ENCODE measurements at regions not wholly inside any gene's neighbourhood (a gene's known extent, or its start where the extent isn't known, plus 50 kb on each side); places are given as distances from the start of the nearest gene placed in this dataset.
A peak's percentile ranks its signal among the peaks of the same experiment; 100 is the strongest.

DNA sequence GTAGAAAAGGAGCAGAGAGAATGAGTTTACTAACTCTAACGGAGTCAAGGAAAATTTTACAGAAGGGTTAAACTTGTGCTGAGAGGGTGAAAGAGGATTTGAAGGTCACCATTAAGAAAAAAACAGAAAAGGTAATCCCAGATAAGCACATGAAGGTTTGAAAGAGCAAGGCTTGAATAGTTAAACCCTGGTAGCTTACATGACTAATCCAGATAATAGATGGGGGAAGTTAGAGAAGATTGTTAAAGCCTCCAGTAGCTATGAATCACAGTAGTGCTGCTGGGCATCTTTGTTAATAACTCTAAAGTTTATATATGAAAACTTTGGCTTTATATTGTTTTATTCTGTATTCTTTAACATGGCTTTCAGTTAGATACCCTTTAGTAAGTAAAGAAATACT is 354.5 kb upstream of the FTMT start:
- H3K9me3 ChIP-seq (ENCODE audit: control insufficient read depth, low read depth, low read length): no peaks in the 10 kb centered on the region
- no peak for DNase-seq
- no peaks in the 10 kb centered on the region for H3K36me3 ChIP-seq (ENCODE audit: control insufficient read depth, insufficient read depth, low read length)
- no peak overlapping the region for H3K4me3 ChIP-seq (ENCODE audit: low read length)
- no peak overlapping the region for H3K27ac ChIP-seq (ENCODE audit: low read length)
- H3K27me3 ChIP-seq (ENCODE audit: control insufficient read depth, insufficient read depth, low read length): no peaks in the 10 kb centered on the region
- 20% methylated on average over 1 of the region's 1 CpG for WGBS (ENCODE audit: insufficient coverage, low lambda C conversion rate)
- H3K4me1 ChIP-seq (ENCODE audit: control insufficient read depth, insufficient read depth, low read length): no peaks in the 10 kb centered on the region

DNA sequence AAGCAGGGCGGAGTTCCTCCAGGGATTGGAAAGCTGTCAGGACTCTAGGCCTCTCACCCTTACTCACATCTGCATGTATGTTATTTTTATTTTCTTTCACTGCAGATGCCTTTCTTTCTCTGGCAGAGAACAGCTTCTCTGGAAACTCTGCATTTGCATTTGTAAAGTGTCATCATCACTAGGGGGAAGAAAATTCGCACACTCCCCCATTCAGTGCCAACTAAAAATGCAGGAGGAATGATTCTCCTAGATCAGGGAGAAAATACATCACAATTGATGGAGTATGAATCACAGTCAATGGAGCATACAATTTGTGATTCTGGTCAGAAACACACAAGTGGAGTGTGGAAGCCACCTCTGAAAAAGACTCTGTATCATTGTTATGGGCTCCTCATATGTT is 351.4 kb upstream of the FTMT start:
- Histone ChIP-seq H3K36me3 (ENCODE audit: control insufficient read depth, insufficient read depth, low read length) (no peaks in the 10 kb centered on the region), H3K4me3 (ENCODE audit: low read length) (no peak overlapping the region), H3K27me3 (ENCODE audit: control insufficient read depth, insufficient read depth, low read length) (no peaks in the 10 kb centered on the region), H3K9me3 (ENCODE audit: control insufficient read depth, low read depth, low read length) (no peaks in the 10 kb centered on the region), H3K4me1 (ENCODE audit: control insufficient read depth, insufficient read depth, low read length) (no peaks in the 10 kb centered on the region), H3K27ac (ENCODE audit: low read length) (no peak overlapping the region)
- DNase-seq: no peak
- WGBS (ENCODE audit: insufficient coverage, low lambda C conversion rate): no CpG with 5 or more reads among the region's 2 CpGs

DNA sequence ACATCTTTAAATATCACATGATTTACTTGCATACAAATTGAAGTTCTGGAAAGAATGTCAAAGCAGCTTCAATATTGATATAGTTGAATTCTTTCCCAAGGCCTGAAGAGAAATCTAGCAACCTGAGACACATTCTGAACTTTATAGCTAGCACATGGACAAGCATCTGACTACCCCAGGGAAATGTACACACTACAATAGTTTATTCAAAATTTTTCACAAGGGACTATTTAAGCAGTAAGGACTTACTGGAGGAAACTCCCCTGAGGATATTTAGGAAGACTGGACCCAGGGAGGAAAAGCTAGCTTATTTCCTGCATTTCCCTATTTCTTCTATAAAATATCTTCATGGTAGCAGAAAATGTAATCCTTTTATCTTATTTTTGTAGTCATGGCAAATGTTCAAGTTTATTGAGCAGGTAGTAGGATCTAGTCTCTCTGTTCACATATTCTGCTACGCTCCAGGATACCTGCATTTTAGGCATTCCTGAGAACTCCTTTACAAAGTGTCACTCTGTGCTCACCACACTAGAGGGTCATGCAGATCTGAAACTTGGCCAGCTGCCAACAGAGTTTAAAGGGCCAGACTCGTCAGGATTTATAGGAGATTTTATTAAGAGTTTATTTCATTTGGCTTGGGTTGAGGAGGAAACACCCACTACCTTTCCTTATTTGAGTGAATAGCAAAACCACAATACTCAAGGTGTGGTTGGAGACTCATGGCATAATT is 348.4 kb upstream of the FTMT start:
- Histone ChIP-seq H3K36me3 (ENCODE audit: control insufficient read depth, insufficient read depth, low read length) (no peaks in the 10 kb centered on the region), H3K27ac (ENCODE audit: low read length) (no peak overlapping the region), H3K9me3 (ENCODE audit: control insufficient read depth, low read depth, low read length) (no peaks in the 10 kb centered on the region), H3K4me3 (ENCODE audit: low read length) (no peak overlapping the region), H3K27me3 (ENCODE audit: control insufficient read depth, insufficient read depth, low read length) (no peaks in the 10 kb centered on the region), H3K4me1 (ENCODE audit: control insufficient read depth, insufficient read depth, low read length) (no peaks in the 10 kb centered on the region)
- DNase-seq: peak in 1 of 2 donors; percentile 0
- no CpG with 5 or more reads among the region's 2 CpGs for WGBS (ENCODE audit: insufficient coverage, low lambda C conversion rate)

DNA sequence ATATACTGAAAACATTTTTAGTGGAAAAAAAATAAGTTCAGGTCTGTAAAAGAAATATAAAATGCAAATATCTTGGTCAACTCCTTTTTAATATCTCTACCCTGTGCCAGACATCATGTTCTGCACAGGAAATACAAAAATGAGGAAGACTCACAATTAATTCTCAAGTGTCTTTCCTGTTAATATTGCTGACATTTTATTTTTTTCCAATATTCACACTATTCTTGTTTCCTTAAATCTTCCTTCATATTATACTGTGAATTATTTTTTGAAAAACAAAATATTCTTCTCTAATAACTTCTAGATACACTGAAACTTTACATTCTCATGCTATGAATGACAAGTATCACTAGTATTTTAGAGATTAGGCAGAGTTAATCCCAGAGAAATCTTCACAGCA is 334.7 kb upstream of the FTMT start:
- Histone ChIP-seq H3K4me3 (ENCODE audit: low read length) (no peak overlapping the region), H3K27ac (ENCODE audit: low read length) (no peak overlapping the region), H3K27me3 (ENCODE audit: control insufficient read depth, insufficient read depth, low read length) (no peaks in the 10 kb centered on the region), H3K36me3 (ENCODE audit: control insufficient read depth, insufficient read depth, low read length) (no peaks in the 10 kb centered on the region), H3K9me3 (ENCODE audit: control insufficient read depth, low read depth, low read length) (no peaks in the 10 kb centered on the region), H3K4me1 (ENCODE audit: control insufficient read depth, insufficient read depth, low read length) (no peaks in the 10 kb centered on the region)
- DNase-seq: no peak

DNA sequence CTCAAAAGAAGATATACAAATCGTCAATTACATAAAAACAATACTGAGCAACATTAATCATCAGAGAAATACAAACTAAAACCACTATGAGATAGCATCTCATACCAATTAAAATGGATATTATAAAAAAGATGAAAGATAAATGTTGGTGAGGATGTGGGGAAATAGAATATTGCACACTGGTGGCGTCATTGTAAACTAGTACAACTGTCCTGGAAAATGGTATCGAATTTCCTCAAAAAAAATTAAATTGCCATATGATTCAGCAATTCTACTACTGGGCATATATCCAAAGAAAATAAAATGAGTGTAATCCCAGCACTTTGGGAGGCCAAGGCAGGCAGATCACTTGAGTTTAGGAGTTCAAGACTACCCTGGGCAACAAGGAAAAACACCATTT is 326.0 kb upstream of the FTMT start:
- no peaks in the 10 kb centered on the region for H3K27me3 ChIP-seq (ENCODE audit: control insufficient read depth, insufficient read depth, low read length)
- no peak for DNase-seq
- H3K36me3 ChIP-seq (ENCODE audit: control insufficient read depth, insufficient read depth, low read length): no peaks in the 10 kb centered on the region
- H3K27ac ChIP-seq (ENCODE audit: low read length): no peak overlapping the region
- no peaks in the 10 kb centered on the region for H3K4me1 ChIP-seq (ENCODE audit: control insufficient read depth, insufficient read depth, low read length)
- WGBS (ENCODE audit: insufficient coverage, low lambda C conversion rate): 94% methylated on average over 3 of the region's 3 CpGs
- no peak overlapping the region for H3K4me3 ChIP-seq (ENCODE audit: low read length)
- H3K9me3 ChIP-seq (ENCODE audit: control insufficient read depth, low read depth, low read length): peaks cover 2% of the 10 kb centered on the region

DNA sequence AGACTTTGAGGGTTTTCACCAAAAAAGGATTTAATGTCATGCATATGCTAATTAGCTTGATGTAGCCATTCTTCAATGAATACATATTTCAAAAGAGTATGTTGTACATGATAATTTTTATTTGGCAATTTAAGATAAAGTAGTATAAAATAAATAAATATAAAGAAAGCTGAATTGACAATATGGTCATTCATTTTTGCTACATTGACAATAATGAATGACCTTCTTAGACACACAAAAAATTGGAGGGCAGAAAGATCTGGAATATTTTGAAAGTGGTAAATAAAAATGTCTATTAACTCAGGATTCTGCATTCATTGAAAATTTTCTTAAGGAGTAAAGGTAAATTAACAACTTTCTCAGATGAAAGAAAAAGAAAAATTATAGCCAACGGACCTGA is 324.8 kb upstream of the FTMT start:
- WGBS (ENCODE audit: insufficient coverage, low lambda C conversion rate): 100% methylated on average over 1 of the region's 1 CpG
- DNase-seq: no peak
- H3K27ac ChIP-seq (ENCODE audit: low read length): no peak overlapping the region
- no peak overlapping the region for H3K4me3 ChIP-seq (ENCODE audit: low read length)
- no peaks in the 10 kb centered on the region for H3K36me3 ChIP-seq (ENCODE audit: control insufficient read depth, insufficient read depth, low read length)
- H3K4me1 ChIP-seq (ENCODE audit: control insufficient read depth, insufficient read depth, low read length): no peaks in the 10 kb centered on the region
- H3K9me3 ChIP-seq (ENCODE audit: control insufficient read depth, low read depth, low read length): peaks cover 2% of the 10 kb centered on the region
- no peaks in the 10 kb centered on the region for H3K27me3 ChIP-seq (ENCODE audit: control insufficient read depth, insufficient read depth, low read length)

DNA sequence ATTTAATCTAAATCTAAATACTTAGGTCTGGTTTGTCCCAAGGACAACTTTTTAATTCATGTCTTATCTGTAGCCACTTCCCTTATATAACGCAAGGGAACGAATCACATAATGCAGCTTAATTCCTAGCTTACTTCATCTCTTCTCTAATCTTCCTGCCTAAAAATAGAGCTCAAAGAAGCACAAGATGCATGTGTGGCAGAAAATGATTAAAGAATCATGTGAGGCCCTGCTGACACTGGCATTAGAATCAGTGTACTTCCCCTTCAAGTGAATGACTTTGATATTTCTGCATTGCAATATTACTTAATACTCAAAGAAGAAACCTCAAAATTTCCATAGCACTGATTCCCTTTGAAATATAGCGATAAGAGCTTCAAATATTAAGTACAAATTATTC is 317.9 kb upstream of the FTMT start:
- Histone ChIP-seq H3K4me3 (ENCODE audit: low read length) (no peak overlapping the region), H3K9me3 (ENCODE audit: control insufficient read depth, low read depth, low read length) (no peaks in the 10 kb centered on the region), H3K36me3 (ENCODE audit: control insufficient read depth, insufficient read depth, low read length) (no peaks in the 10 kb centered on the region), H3K27me3 (ENCODE audit: control insufficient read depth, insufficient read depth, low read length) (no peaks in the 10 kb centered on the region), H3K27ac (ENCODE audit: low read length) (no peak overlapping the region), H3K4me1 (ENCODE audit: control insufficient read depth, insufficient read depth, low read length) (no peaks in the 10 kb centered on the region)
- DNase-seq: no peak
- WGBS (ENCODE audit: insufficient coverage, low lambda C conversion rate): no CpG with 5 or more reads among the region's 3 CpGs

DNA sequence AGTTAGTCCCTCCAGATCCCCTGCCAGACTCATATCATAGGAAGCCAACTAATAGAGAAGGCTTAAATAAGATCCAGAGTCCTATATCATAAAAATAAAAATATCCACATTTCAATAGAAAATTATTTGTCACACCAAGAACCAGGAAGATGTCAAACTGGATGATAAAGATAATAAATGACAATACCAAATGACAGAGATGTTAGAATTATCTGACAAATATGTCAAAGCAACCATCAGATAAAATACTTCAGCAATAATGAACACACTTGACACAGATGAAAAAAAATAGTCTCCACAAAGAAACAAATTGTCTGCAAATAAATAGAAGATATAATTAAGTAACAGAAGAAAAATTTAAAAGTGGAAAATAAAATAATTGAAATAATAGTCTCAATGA is 300.7 kb upstream of the FTMT start:
- Histone ChIP-seq H3K27me3 (ENCODE audit: control insufficient read depth, insufficient read depth, low read length) (no peaks in the 10 kb centered on the region), H3K4me3 (ENCODE audit: low read length) (no peak overlapping the region), H3K36me3 (ENCODE audit: control insufficient read depth, insufficient read depth, low read length) (no peaks in the 10 kb centered on the region), H3K27ac (ENCODE audit: low read length) (no peak overlapping the region), H3K9me3 (ENCODE audit: control insufficient read depth, low read depth, low read length) (no peaks in the 10 kb centered on the region), H3K4me1 (ENCODE audit: control insufficient read depth, insufficient read depth, low read length) (no peaks in the 10 kb centered on the region)
- DNase-seq: no peak

DNA sequence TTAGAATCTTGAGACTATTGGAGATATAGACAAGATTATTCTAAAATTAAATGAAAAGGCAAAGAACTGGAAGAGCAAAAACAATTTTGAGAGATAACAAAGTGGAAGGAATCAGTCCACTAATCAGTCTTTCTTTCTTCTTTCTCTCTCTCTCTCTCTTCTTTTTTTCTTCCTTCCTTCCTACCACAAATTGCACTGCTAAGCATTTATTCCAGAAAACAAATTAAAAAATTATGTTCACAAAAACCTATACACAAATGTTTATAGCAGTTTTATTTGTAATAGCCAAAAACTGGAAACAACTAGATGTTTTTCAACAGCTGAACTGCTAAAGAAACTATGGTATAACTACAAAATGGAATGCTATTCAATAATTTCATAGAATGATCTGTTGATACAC is 291.9 kb upstream of the FTMT start:
- H3K4me3 ChIP-seq (ENCODE audit: low read length): no peak overlapping the region
- H3K4me1 ChIP-seq (ENCODE audit: control insufficient read depth, insufficient read depth, low read length): no peaks in the 10 kb centered on the region
- no peaks in the 10 kb centered on the region for H3K36me3 ChIP-seq (ENCODE audit: control insufficient read depth, insufficient read depth, low read length)
- no peak overlapping the region for H3K27ac ChIP-seq (ENCODE audit: low read length)
- no peak for DNase-seq
- H3K27me3 ChIP-seq (ENCODE audit: control insufficient read depth, insufficient read depth, low read length): no peaks in the 10 kb centered on the region
- no peaks in the 10 kb centered on the region for H3K9me3 ChIP-seq (ENCODE audit: control insufficient read depth, low read depth, low read length)

DNA sequence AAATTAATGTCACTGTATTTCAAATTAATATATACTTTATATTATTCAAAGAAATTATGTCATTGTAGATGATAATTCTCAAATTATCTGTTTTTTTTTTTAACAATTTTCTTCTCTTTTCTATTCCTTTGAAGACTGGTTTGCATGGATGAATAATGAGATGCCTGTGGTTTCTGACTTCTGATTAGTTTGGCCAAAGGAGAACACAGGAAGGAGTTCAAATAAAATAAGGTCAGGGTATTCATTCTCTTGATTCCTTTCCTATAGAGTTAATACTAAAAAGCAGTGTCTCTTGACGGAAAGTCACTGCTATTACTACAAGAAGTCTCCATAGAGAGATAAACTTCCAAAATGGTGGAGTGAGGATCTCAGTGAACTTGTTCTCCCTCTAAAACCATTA is 279.6 kb upstream of the FTMT start:
- DNase-seq: no peak
- Histone ChIP-seq H3K36me3 (ENCODE audit: control insufficient read depth, insufficient read depth, low read length) (no peaks in the 10 kb centered on the region), H3K27me3 (ENCODE audit: control insufficient read depth, insufficient read depth, low read length) (no peaks in the 10 kb centered on the region), H3K4me1 (ENCODE audit: control insufficient read depth, insufficient read depth, low read length) (no peaks in the 10 kb centered on the region), H3K4me3 (ENCODE audit: low read length) (no peak overlapping the region), H3K9me3 (ENCODE audit: control insufficient read depth, low read depth, low read length) (no peaks in the 10 kb centered on the region), H3K27ac (ENCODE audit: low read length) (no peak overlapping the region)
- WGBS (ENCODE audit: insufficient coverage, low lambda C conversion rate): no CpG with 5 or more reads among the region's 1 CpG

DNA sequence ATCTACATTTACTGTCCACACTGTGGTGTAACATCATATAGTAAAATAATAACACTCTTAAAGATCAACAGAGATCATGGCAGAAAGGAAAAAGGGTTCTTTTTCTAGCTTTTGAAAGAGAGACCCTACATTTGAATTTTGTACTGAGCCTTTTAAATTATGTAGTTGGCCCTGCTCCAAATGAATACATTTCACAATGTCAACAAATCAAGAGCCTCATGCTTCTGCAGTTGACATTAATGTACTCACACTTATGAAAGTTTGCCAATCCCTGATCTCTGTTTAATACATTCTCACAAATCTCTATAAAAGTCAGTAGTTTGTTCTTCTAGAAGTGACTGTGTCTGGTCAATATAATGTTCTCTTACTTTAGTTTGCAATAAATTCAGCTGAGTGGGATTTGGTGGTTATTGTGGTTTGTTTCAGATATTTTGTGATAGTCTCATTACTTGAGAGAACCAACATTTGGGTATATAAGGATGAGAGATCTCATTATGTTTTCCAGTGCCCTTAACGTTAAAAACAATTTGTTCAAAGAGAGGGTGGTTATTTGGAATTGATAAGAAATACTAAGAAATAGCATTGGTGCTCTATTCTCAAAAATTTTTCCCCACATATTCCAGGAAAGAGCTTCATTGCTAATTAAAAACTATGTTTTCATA is 277.8 kb upstream of the FTMT start:
- H3K36me3 ChIP-seq (ENCODE audit: control insufficient read depth, insufficient read depth, low read length): no peaks in the 10 kb centered on the region
- H3K4me3 ChIP-seq (ENCODE audit: low read length): no peak overlapping the region
- WGBS (ENCODE audit: insufficient coverage, low lambda C conversion rate): no CpG with 5 or more reads among the region's 1 CpG
- no peak for DNase-seq
- no peaks in the 10 kb centered on the region for H3K27me3 ChIP-seq (ENCODE audit: control insufficient read depth, insufficient read depth, low read length)
- no peaks in the 10 kb centered on the region for H3K4me1 ChIP-seq (ENCODE audit: control insufficient read depth, insufficient read depth, low read length)
- H3K27ac ChIP-seq (ENCODE audit: low read length): no peak overlapping the region
- H3K9me3 ChIP-seq (ENCODE audit: control insufficient read depth, low read depth, low read length): no peaks in the 10 kb centered on the region

Measured in large intestine (tissue), 3 donors.